Activated T-helper 2 cell treated with anti-CD3 and anti-CD28 coated beads, Interferon-gamma antibody, Interleukin-2, Interleukin-4, amounts not matched to agents 10 μg/mL and 5 μg/mL and 100 μg/mL, durations not matched to agents 14 hours and 24 hours and 36 hours (primary cell): ENCODE measurements at regions not wholly inside any gene's neighbourhood (a gene's known extent, or its start where the extent isn't known, plus 50 kb on each side); places are given as distances from the start of the nearest gene placed in this dataset.

Experiments used
- DNase-seq: peaks from one replicate; pipeline ENCODE4 v3.0.0; 2021; ENCODE audit warnings: low spot score
- H3K27ac Mint-ChIP-seq: one replicate; pipeline ENCODE4 v1.8.0; 2021; ENCODE audit warnings: mixed read lengths
- H3K27me3 Mint-ChIP-seq: one replicate; pipeline ENCODE4 v1.8.0; 2021; ENCODE audit warnings: low read depth, mixed read lengths
- H3K36me3 Mint-ChIP-seq: one replicate; pipeline ENCODE4 v1.8.0; 2021; ENCODE audit warnings: low read depth, mixed read lengths
- H3K4me1 Mint-ChIP-seq: one replicate; pipeline ENCODE4 v1.8.0; 2021; ENCODE audit warnings: low read depth, mixed read lengths
- H3K4me3 Mint-ChIP-seq: one replicate; pipeline ENCODE4 v1.8.0; 2021; ENCODE audit warnings: low read depth, mild to moderate bottlenecking, moderate library complexity, mixed read lengths
- H3K9me3 Mint-ChIP-seq: one replicate; pipeline ENCODE4 v1.8.0; 2021; ENCODE audit warnings: mixed read lengths
- intact Hi-C: fragments of 100-400 bp; cut with micrococcal nuclease; formaldehyde crosslinking; loops from one replicate; pipeline ENCODE4 v1.15.1; 2023

DNA sequence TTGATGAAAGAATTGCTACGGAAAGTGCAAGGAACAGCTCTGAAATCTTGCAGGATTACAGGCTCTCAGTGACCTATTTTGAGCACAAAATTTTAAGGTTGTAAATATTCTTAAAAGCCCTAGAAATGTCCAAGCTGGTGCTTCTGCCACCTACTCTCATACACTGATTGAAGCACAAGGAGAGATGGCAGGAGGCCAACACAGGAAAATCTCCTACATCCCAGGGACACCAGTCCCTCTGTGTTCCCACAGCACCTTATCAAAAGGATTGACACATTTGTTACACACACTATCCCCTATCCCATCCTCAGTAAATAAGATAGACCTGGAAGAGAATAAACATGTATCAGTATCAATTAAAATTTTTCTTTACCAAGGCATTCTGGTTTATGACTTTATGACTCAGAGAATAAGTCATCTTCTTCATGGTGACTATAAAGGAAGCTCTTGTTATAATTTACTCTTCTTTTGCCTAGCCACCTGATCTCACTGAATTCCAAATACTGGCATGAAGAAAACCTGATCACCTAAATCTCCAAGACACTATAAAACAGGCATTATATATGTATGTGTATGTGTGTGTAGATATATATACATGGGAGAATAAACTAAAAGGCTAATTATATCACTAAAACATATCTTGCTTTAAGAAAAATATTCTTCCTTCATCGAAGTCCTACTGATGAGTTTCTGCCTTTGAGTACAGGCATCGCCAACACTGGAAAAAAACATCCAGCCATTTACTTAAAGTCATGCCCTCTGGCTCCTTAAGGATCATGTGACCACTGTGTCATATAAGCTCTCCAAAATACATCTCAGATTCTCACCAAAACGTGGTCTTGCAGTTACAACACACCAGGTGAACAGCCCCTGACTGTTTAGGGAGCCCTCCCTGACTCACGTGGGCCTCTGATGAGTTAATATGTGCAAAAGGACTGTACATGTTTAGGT, 208.1 kb upstream of the NR2F2 start:
- Mint-ChIP-seq H3K27me3 (no peaks in the 10 kb centered on the region), H3K4me3 (no peak overlapping the region), H3K36me3 (no peaks in the 10 kb centered on the region), H3K9me3 (no peaks in the 10 kb centered on the region), H3K27ac (no peak overlapping the region), H3K4me1 (no peaks in the 10 kb centered on the region)
- intact Hi-C loops: loop anchor here (1.0 kb wide), 1 partner anchor 21 kb away; no protein-coding TSS in a partner anchor
- DNase-seq: no peak

DNA sequence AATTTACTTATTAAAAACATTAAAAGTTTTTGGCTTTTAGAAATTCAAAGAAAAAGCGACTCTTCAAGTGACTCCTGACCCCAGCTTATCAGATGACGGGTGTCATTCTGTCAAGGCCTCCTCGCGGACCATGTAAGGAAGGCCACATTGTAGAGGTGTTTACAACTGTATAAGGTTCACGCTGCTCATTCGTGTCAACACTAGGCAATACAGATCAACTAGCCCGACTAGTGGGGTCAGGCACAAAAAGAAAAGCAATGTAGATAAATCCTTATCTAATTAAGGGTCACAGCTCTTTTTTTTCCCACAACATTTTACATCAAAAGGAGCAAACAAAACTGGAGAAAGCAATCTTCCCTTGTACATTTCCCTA, 207.5 kb upstream of the NR2F2 start:
- no peak overlapping the region for H3K27ac Mint-ChIP-seq
- H3K4me3 Mint-ChIP-seq: no peak overlapping the region
- no peak for DNase-seq
- H3K9me3 Mint-ChIP-seq: no peaks in the 10 kb centered on the region
- intact Hi-C loops: loop anchor here (1.0 kb wide), 1 partner anchor 20 kb away; no protein-coding TSS in a partner anchor
- H3K36me3 Mint-ChIP-seq: no peaks in the 10 kb centered on the region
- H3K4me1 Mint-ChIP-seq: no peaks in the 10 kb centered on the region
- H3K27me3 Mint-ChIP-seq: no peaks in the 10 kb centered on the region

DNA sequence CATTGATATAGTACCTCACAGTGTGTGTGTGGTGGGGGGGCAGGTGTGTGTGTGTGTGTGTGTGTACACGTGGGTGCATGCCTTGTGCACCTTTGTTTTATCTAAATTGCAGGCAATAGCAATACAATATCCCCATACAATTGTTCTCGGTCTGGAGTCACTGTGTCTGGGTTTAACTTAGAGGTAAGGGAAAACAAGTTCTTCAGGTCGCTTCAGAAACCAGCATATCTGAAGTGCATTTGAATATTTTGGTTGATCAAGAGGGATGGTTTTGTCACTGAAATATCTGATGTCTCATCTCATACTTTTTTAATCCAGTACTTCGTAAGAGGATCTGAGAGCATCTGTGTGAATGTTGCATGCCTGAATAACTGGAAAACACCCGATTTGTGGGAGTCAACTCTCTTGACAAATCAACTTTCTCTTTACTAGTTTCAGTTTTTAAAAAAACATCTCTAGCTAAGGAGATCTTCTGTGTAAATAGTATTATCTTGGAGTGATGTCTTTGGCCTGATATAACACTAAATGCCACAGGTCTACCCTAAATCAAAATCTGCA, 206.8 kb upstream of the NR2F2 start:
- Mint-ChIP-seq H3K9me3 (no peaks in the 10 kb centered on the region), H3K27me3 (no peaks in the 10 kb centered on the region), H3K27ac (no peak overlapping the region), H3K4me3 (no peak overlapping the region), H3K4me1 (no peaks in the 10 kb centered on the region), H3K36me3 (no peaks in the 10 kb centered on the region)
- intact Hi-C loops: loop anchor here (1.0 kb wide), 1 partner anchor 20 kb away; no protein-coding TSS in a partner anchor
- DNase-seq: no peak

DNA sequence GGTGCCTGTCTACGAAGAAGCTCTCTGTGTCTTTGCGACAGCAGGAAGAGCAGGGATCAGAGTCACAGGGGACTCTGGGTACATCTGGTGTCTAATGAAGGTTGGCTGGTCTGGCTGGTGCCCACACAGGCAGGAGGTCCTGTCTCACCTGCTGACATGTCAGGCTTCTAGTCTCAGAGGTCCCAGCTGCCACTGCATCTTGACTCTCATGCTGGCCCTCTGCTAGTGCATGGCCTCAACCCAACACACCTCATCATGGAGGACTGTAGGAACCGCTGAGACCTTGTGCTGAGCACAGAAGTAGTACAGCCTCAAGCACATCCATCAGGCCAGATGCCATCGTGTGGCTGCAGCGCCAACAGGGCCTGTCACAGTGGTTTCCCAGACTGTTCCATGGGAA, 206.1 kb upstream of the NR2F2 start:
- H3K27ac Mint-ChIP-seq: no peak overlapping the region
- H3K4me3 Mint-ChIP-seq: no peak overlapping the region
- no peaks in the 10 kb centered on the region for H3K4me1 Mint-ChIP-seq
- no peaks in the 10 kb centered on the region for H3K36me3 Mint-ChIP-seq
- DNase-seq: no peak
- no peaks in the 10 kb centered on the region for H3K27me3 Mint-ChIP-seq
- H3K9me3 Mint-ChIP-seq: no peaks in the 10 kb centered on the region
- intact Hi-C loops: no loop called here

- Mint-ChIP-seq H3K4me3 (no peak overlapping the region), H3K27ac (no peak overlapping the region), H3K9me3 (no peaks in the 10 kb centered on the region), H3K36me3 (no peaks in the 10 kb centered on the region), H3K27me3 (no peaks in the 10 kb centered on the region), H3K4me1 (no peaks in the 10 kb centered on the region)
- intact Hi-C loops: no loop called here
- DNase-seq: no peak
These were observed 204.6 kb upstream of the NR2F2 start for GRCh38 chr15:96125721-96126415.

GRCh38 chr15:96126859-96127258, 203.6 kb upstream of the NR2F2 start:
- Mint-ChIP-seq H3K9me3 (no peaks in the 10 kb centered on the region), H3K4me1 (no peaks in the 10 kb centered on the region), H3K36me3 (no peaks in the 10 kb centered on the region), H3K4me3 (no peak overlapping the region), H3K27ac (no peak overlapping the region), H3K27me3 (no peaks in the 10 kb centered on the region)
- intact Hi-C loops: no loop called here
- no peak for DNase-seq

- Mint-ChIP-seq H3K4me1 (no peaks in the 10 kb centered on the region), H3K9me3 (no peaks in the 10 kb centered on the region), H3K27me3 (no peaks in the 10 kb centered on the region), H3K27ac (no peak overlapping the region), H3K4me3 (no peak overlapping the region), H3K36me3 (no peaks in the 10 kb centered on the region)
- no peak for DNase-seq
- intact Hi-C loops: no loop called here
These were observed 199.8 kb upstream of the NR2F2 start for GRCh38 chr15:96130734-96131133.

DNA sequence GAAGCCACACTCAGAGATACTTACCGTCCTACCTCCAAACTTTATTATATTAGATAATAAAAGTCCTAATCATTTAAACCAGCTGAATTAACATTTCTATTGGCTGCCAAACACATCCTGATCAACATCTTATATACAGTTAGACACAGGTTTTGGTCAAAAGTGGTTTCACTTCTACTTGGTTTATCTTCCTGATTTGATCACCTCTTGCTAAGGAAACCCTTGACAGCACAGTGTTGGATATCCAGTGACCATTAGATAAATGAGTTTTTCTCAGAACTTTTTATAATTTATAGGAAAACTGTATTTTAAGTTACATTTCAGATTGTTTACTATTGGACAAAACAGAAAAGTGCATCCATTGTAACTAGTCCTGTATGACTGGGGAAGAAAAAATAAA, 198.4 kb upstream of the NR2F2 start:
- no peak for DNase-seq
- Mint-ChIP-seq H3K36me3 (no peaks in the 10 kb centered on the region), H3K9me3 (peaks cover 2% of the 10 kb centered on the region), H3K27me3 (no peaks in the 10 kb centered on the region), H3K4me1 (no peaks in the 10 kb centered on the region), H3K27ac (no peak overlapping the region), H3K4me3 (no peak overlapping the region)
- intact Hi-C loops: no loop called here

DNA sequence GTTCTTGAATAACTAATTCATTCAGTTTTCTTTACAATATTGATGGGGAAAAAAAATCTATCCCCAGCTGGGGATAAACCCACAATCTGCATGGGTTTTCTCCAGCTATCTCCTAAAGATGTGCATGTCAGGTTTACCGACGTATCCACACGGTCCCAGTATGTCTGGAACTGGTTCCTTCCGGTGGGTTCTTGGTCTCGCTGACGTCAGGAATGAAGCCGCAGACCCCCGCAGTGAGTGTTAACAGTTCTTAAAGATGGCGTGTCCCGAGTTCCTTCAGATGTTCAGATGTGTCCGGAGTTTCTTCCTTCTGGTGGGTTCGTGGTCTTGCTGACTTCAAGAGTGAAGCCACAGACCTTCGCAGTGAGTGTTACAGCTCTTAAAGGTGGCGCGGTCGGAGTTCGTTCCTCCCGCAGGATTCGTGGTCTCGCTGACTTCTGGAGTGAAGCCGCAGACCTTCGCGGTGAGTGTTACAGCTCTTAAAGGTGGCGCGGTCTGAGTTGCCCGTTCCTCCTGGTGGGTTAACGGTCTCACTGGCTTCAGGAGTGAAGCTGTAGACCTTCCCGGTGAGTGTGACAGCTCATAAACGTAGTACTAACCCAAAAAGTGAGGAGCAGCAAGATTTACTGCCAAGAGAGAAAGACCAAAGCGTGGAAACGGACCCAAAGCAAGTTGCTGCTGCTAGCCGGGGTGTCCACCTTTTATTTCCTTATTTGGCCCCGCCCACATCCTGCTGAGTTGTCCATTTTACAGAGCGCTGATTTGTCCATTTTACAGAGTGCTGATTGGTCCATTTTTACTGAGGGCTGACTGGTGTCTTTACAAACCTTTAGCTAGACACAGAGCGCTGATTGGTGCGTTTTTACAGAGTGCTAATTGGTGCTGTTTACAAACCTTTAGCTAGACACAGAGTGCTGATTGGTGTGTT, 195.1 kb upstream of the NR2F2 start:
- peaks cover 5% of the 10 kb centered on the region for H3K9me3 Mint-ChIP-seq
- no peak overlapping the region for H3K27ac Mint-ChIP-seq
- no peak for DNase-seq
- intact Hi-C loops: no loop called here
- H3K36me3 Mint-ChIP-seq: no peaks in the 10 kb centered on the region
- H3K4me3 Mint-ChIP-seq: no peak overlapping the region
- H3K27me3 Mint-ChIP-seq: no peaks in the 10 kb centered on the region
- no peaks in the 10 kb centered on the region for H3K4me1 Mint-ChIP-seq

DNA sequence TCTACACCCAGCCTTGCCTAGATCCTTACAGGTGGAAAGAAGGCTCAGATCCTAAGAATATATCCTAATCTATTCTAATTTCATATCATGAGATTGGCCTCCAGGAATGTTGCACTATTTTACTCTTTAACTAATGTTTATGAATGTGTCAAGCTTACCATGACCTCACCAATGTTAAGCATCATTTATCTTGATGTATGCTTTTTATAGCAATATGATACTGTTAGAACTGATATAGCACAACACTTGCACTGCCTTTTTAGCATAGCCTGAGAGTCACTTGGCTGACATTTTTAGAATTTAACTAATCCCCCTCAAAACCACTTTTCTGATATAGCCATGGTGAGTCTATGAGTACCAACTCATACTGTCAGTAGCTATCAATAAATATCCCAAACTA, 191.5 kb upstream of the NR2F2 start:
- Mint-ChIP-seq H3K4me1 (no peaks in the 10 kb centered on the region), H3K9me3 (peaks cover 12% of the 10 kb centered on the region), H3K36me3 (no peaks in the 10 kb centered on the region), H3K27ac (no peak overlapping the region), H3K27me3 (no peaks in the 10 kb centered on the region), H3K4me3 (no peak overlapping the region)
- DNase-seq: no peak
- intact Hi-C loops: no loop called here

- no peaks in the 10 kb centered on the region for H3K4me1 Mint-ChIP-seq
- no peak for DNase-seq
- H3K36me3 Mint-ChIP-seq: no peaks in the 10 kb centered on the region
- intact Hi-C loops: no loop called here
- no peak overlapping the region for H3K27ac Mint-ChIP-seq
- H3K4me3 Mint-ChIP-seq: no peak overlapping the region
- H3K27me3 Mint-ChIP-seq: no peaks in the 10 kb centered on the region
- H3K9me3 Mint-ChIP-seq: peaks cover 7% of the 10 kb centered on the region
These were observed 188.0 kb upstream of the NR2F2 start for GRCh38 chr15:96142498-96142897.

DNA sequence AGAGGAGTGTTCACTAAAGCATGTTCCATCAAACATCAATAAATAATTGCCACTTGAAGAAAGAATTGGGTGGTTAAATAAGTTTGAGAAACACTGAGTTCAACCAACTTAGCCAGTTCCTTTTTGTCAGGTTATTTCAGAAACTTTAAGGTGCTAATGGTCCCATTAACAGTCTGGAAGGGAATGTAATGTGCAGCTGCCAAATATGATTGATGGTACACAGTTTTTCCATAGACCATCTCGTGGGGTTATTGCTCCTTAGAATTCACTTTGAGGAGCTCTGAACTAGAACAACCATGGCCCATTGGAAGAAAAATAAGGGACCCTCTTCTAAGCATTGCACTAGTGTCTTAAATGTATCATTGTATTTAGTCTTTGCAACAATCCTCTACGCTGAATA, 185.8 kb upstream of the NR2F2 start:
- Mint-ChIP-seq H3K36me3 (no peaks in the 10 kb centered on the region), H3K27me3 (no peaks in the 10 kb centered on the region), H3K4me3 (no peak overlapping the region), H3K4me1 (no peaks in the 10 kb centered on the region), H3K27ac (no peak overlapping the region), H3K9me3 (peaks cover 7% of the 10 kb centered on the region)
- DNase-seq: no peak
- intact Hi-C loops: no loop called here
